ENCODE measurements at regions not wholly inside any gene's neighbourhood (a gene's known extent, or its start where the extent isn't known, plus 50 kb on each side); places are given as distances from the start of the nearest gene placed in this dataset.

DNA sequence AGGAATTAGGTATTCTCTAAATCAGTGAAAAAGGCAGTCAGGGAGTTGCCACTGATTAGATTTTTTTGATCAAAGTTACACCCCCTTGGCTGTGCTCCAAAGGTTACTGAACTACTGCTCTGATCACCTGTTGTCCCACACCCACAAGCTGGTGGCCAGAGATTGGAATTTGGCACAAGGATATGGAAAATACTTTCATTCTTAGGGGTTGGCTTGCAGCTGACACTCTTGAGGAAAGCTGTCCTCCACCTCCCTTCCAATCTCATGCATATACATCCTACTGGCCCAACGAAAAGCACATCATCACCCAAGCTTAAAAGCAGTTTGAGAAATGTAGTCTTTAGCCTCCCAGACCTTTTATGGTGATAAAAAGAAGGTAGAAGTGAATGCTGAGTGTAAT lies 329.5 kb upstream of the CHAC2 start:
- H3K4me1 ChIP-seq (ENCODE audit: insufficient read depth) = no peaks in the 10 kb centered on the region
- no peaks in the 10 kb centered on the region for H3K9me3 ChIP-seq (ENCODE audit: low read depth)
- DNase-seq (ENCODE audit: low spot score) = no peak

DNA sequence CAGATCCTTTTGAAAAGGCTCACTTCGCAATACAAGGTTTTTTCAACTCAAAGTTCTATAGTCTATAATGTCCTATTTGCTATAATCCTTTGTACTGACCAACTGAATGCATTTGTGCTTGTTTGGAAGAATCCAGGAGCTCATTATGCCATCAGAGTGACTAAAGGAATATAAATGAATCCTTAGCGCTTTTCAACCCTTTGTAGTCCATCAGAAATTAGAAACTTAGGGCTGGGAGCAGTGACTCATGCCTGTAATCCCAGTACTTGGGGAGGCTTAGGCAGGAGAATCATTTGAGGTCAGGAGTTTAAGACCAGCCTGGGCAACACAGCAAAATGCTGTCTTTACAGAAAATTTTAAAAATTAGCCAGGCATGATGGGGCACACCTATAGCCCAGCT lies 330.2 kb upstream of the CHAC2 start:
- H3K4me3 ChIP-seq = no peak overlapping the region
- no peak overlapping the region for H3K27ac ChIP-seq
- no peak overlapping the region for H2AFZ ChIP-seq
- no peaks in the 10 kb centered on the region for H3K9me2 ChIP-seq (replicated peaks; ENCODE audit: insufficient read depth)
- H3K36me3 ChIP-seq (replicated peaks; ENCODE audit: insufficient read depth, low read depth) = no peaks in the 10 kb centered on the region
- H3K79me2 ChIP-seq = no peaks in the 10 kb centered on the region
- H3K9me3 ChIP-seq (ENCODE audit: low read depth) = no peaks in the 10 kb centered on the region
- no peaks in the 10 kb centered on the region for H3K27me3 ChIP-seq
- 67% methylated on average over 2 of the region's 2 CpGs for WGBS (ENCODE audit: low lambda C conversion rate, missing lambda C conversion rate)
- H4K20me1 ChIP-seq (ENCODE audit: insufficient read depth, poor library complexity, severe bottlenecking) = no peaks in the 10 kb centered on the region
- DNase-seq (ENCODE audit: low spot score) = no peak
- no peaks in the 10 kb centered on the region for H3K4me1 ChIP-seq (ENCODE audit: insufficient read depth)
- TF ChIP-seq, protein P1, sequence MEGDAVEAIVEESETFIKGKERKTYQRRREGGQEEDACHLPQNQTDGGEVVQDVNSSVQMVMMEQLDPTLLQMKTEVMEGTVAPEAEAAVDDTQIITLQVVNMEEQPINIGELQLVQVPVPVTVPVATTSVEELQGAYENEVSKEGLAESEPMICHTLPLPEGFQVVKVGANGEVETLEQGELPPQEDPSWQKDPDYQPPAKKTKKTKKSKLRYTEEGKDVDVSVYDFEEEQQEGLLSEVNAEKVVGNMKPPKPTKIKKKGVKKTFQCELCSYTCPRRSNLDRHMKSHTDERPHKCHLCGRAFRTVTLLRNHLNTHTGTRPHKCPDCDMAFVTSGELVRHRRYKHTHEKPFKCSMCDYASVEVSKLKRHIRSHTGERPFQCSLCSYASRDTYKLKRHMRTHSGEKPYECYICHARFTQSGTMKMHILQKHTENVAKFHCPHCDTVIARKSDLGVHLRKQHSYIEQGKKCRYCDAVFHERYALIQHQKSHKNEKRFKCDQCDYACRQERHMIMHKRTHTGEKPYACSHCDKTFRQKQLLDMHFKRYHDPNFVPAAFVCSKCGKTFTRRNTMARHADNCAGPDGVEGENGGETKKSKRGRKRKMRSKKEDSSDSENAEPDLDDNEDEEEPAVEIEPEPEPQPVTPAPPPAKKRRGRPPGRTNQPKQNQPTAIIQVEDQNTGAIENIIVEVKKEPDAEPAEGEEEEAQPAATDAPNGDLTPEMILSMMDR (IDR thresholded peaks at IDR 0.05; ENCODE audit: poor library complexity) = no peak
- no peak for TF ChIP-seq EZH2phosphoT487 (IDR thresholded peaks at IDR 0.05; ENCODE audit: low read depth, severe bottlenecking, unreplicated experiment)
- TF ChIP-seq EZH2 (IDR thresholded peaks at IDR 0.05; ENCODE audit: borderline replicate concordance) = no peak
- no peak overlapping the region for H3K4me2 ChIP-seq

More for the DNA sequence above, 329.5 kb upstream of the CHAC2 start:
- no peak overlapping the region for H3K4me2 ChIP-seq
- no peak overlapping the region for H2AFZ ChIP-seq
- no peak for TF ChIP-seq EZH2 (IDR thresholded peaks at IDR 0.05; ENCODE audit: borderline replicate concordance)
- no peak for TF ChIP-seq EZH2phosphoT487 (IDR thresholded peaks at IDR 0.05; ENCODE audit: low read depth, severe bottlenecking, unreplicated experiment)
- TF ChIP-seq, protein P1 (IDR thresholded peaks at IDR 0.05; ENCODE audit: poor library complexity) = no peak
- no peaks in the 10 kb centered on the region for H3K79me2 ChIP-seq
- no peaks in the 10 kb centered on the region for H4K20me1 ChIP-seq (ENCODE audit: insufficient read depth, poor library complexity, severe bottlenecking)
- H3K36me3 ChIP-seq (replicated peaks; ENCODE audit: insufficient read depth, low read depth) = no peaks in the 10 kb centered on the region
- WGBS (ENCODE audit: low lambda C conversion rate, missing lambda C conversion rate) = 84% methylated on average over 1 of the region's 1 CpG
- H3K9me2 ChIP-seq (replicated peaks; ENCODE audit: insufficient read depth) = no peaks in the 10 kb centered on the region
- no peak overlapping the region for H3K27ac ChIP-seq
- H3K4me3 ChIP-seq = no peak overlapping the region
- no peaks in the 10 kb centered on the region for H3K27me3 ChIP-seq

DNA sequence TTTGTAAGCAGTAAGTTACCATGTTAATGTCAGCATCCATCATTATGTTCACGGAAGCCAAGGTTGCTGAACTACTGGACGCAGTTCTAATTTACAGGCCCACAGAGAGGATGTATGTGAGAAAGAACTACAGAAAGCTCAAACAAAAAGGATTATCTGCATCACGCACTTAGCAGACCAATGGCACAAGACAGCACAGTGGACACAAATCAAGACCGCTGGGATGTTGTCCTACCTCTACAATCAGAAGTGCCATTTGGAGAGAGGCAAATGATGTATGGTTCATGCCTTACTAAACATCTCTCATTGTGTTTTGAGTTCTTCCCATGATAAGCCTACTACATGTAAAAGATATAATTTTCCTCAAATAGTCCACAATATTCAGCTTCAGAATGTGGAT lies 330.7 kb upstream of the CHAC2 start:
- no peaks in the 10 kb centered on the region for H4K20me1 ChIP-seq (ENCODE audit: insufficient read depth, poor library complexity, severe bottlenecking)
- no peaks in the 10 kb centered on the region for H3K27me3 ChIP-seq
- no peak overlapping the region for H3K27ac ChIP-seq
- H3K4me3 ChIP-seq = no peak overlapping the region
- no peak overlapping the region for H3K4me2 ChIP-seq
- DNase-seq (ENCODE audit: low spot score) = no peak
- no peaks in the 10 kb centered on the region for H3K9me3 ChIP-seq (ENCODE audit: low read depth)
- TF ChIP-seq, protein P1 (IDR thresholded peaks at IDR 0.05; ENCODE audit: poor library complexity) = no peak
- TF ChIP-seq EZH2 (IDR thresholded peaks at IDR 0.05; ENCODE audit: borderline replicate concordance) (no peak), EZH2phosphoT487 (IDR thresholded peaks at IDR 0.05; ENCODE audit: low read depth, severe bottlenecking, unreplicated experiment) (no peak)
- WGBS (ENCODE audit: low lambda C conversion rate, missing lambda C conversion rate) = 98% methylated on average over 4 of the region's 4 CpGs
- H3K9me2 ChIP-seq (replicated peaks; ENCODE audit: insufficient read depth) = no peaks in the 10 kb centered on the region
- no peaks in the 10 kb centered on the region for H3K4me1 ChIP-seq (ENCODE audit: insufficient read depth)
- no peaks in the 10 kb centered on the region for H3K36me3 ChIP-seq (replicated peaks; ENCODE audit: insufficient read depth, low read depth)
- H2AFZ ChIP-seq = no peak overlapping the region
- H3K79me2 ChIP-seq = no peaks in the 10 kb centered on the region

DNA sequence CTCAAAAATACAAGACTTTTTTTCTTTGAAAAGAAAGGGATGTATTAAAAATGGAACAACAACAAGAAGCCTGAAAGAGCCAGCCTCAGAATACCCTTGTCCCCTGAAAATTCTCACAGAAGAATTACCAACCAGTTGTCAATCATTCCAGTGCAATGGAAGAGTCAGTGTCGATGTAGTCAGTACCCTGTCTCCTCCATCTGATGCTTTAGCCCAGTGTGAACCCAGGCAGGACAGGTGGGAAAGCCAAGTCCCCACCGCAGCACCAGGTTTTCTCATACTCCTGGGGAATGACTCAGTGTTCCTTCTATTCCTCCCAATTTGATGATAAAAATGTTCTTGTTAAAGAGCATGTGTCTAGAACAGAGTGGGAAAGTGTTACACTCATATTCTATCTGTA lies 332.0 kb upstream of the CHAC2 start:
- Histone ChIP-seq H2AFZ (no peak overlapping the region), H3K9me2 (replicated peaks; ENCODE audit: insufficient read depth) (no peaks in the 10 kb centered on the region), H3K4me1 (ENCODE audit: insufficient read depth) (no peaks in the 10 kb centered on the region), H4K20me1 (ENCODE audit: insufficient read depth, poor library complexity, severe bottlenecking) (no peaks in the 10 kb centered on the region), H3K4me3 (no peak overlapping the region), H3K27ac (no peak overlapping the region), H3K79me2 (no peaks in the 10 kb centered on the region), H3K9me3 (ENCODE audit: low read depth) (no peaks in the 10 kb centered on the region), H3K27me3 (no peaks in the 10 kb centered on the region), H3K36me3 (replicated peaks; ENCODE audit: insufficient read depth, low read depth) (no peaks in the 10 kb centered on the region), H3K4me2 (no peak overlapping the region)
- WGBS (ENCODE audit: low lambda C conversion rate, missing lambda C conversion rate) = 77% methylated on average over 2 of the region's 2 CpGs
- TF ChIP-seq EZH2phosphoT487 (IDR thresholded peaks at IDR 0.05; ENCODE audit: low read depth, severe bottlenecking, unreplicated experiment) = no peak
- no peak for TF ChIP-seq EZH2 (IDR thresholded peaks at IDR 0.05; ENCODE audit: borderline replicate concordance)
- no peak for DNase-seq (ENCODE audit: low spot score)
